RKO (cell line): ENCODE measurements at regions not wholly inside any gene's neighbourhood (a gene's known extent, or its start where the extent isn't known, plus 50 kb on each side); places are given as distances from the start of the nearest gene placed in this dataset.

Experiments
- DNase-seq: peaks from one replicate; pipeline ENCODE4 v3.0.0-alpha.2; 2016; ENCODE audit warnings: low spot score

- no peak for DNase-seq
These were observed 145.4 kb upstream of the C1orf174 start for GRCh38 chr1:4045397-4046010.

- no peak for DNase-seq
These were observed 146.9 kb upstream of the C1orf174 start for GRCh38 chr1:4046836-4047461.

GRCh38 chr1:4047666-4048065 is 147.6 kb upstream of the C1orf174 start:
- DNase-seq, result no peak

- DNase-seq, result no peak
These were observed 148.0 kb upstream of the C1orf174 start for GRCh38 chr1:4048076-4048475.

GRCh38 chr1:4048921-4049320 is 148.8 kb upstream of the C1orf174 start:
- no peak for DNase-seq

- no peak for DNase-seq
These were observed 150.9 kb upstream of the C1orf174 start for GRCh38 chr1:4050998-4051397.

GRCh38 chr1:4052657-4053056 is 152.6 kb upstream of the C1orf174 start:
- DNase-seq, result no peak

- DNase-seq, result no peak
These were observed 153.2 kb upstream of the C1orf174 start for GRCh38 chr1:4053160-4053748.

- DNase-seq, result no peak
These were observed 153.7 kb upstream of the C1orf174 start for GRCh38 chr1:4053774-4054173.

GRCh38 chr1:4055294-4055967 is 155.4 kb upstream of the C1orf174 start:
- DNase-seq, result no peak

- DNase-seq, result no peak
These were observed 156.3 kb upstream of the C1orf174 start for GRCh38 chr1:4056422-4056821.

- DNase-seq, result no peak
These were observed 156.9 kb upstream of the C1orf174 start for GRCh38 chr1:4056989-4057388.

GRCh38 chr1:4057603-4058002 is 157.5 kb upstream of the C1orf174 start:
- no peak for DNase-seq

- no peak for DNase-seq
These were observed 158.1 kb upstream of the C1orf174 start for GRCh38 chr1:4058122-4058521.

- no peak for DNase-seq
These were observed 158.6 kb upstream of the C1orf174 start for GRCh38 chr1:4058706-4059105.

- DNase-seq, result no peak
These were observed 159.2 kb upstream of the C1orf174 start for GRCh38 chr1:4059270-4059669.

- no peak for DNase-seq
These were observed 160.8 kb upstream of the C1orf174 start for GRCh38 chr1:4060850-4061249.

GRCh38 chr1:4061521-4062031 is 161.5 kb upstream of the C1orf174 start:
- no peak for DNase-seq

- no peak for DNase-seq
These were observed 162.0 kb upstream of the C1orf174 start for GRCh38 chr1:4062041-4062440.

GRCh38 chr1:4062560-4062959 is 162.5 kb upstream of the C1orf174 start:
- no peak for DNase-seq

GRCh38 chr1:4062992-4063391 is 162.9 kb upstream of the C1orf174 start:
- no peak for DNase-seq

- no peak for DNase-seq
These were observed 163.4 kb upstream of the C1orf174 start for GRCh38 chr1:4063516-4063915.
